ENCODE measurements at regions not wholly inside any gene's neighbourhood (a gene's known extent, or its start where the extent isn't known, plus 50 kb on each side); places are given as distances from the start of the nearest gene placed in this dataset.

GRCh38 chr16:85170066-85170491 lies 57.8 kb upstream of the CIBAR2 start (continued):
- TF ChIP-seq KLF12 (CRISPR knock-in tag; IDR thresholded peaks at IDR 0.05; ENCODE audit: borderline replicate concordance), result peak; percentile 54; the same call in 1 of the 2 replicates
- TF ChIP-seq ZNF232 (CRISPR knock-in tag; IDR thresholded peaks at IDR 0.05; ENCODE audit: borderline replicate concordance), result peak; percentile 70; the same call in 1 of the 2 replicates
- peak; percentile 16; the same call in 1 of the 2 replicates for TF ChIP-seq MEIS2 (CRISPR knock-in tag; IDR thresholded peaks at IDR 0.05)
- TF ChIP-seq ZFX (CRISPR knock-in tag; IDR thresholded peaks at IDR 0.05; ENCODE audit: low read depth), result peak; percentile 20; the same call in 1 of the 2 replicates
- no peak for TF ChIP-seq MTF2 (CRISPR knock-in tag; IDR thresholded peaks at IDR 0.05; ENCODE audit: borderline replicate concordance)
- peak; percentile 44; the same call in 1 of the 2 replicates for TF ChIP-seq ZFY (CRISPR knock-in tag; IDR thresholded peaks at IDR 0.05)

- H3K79me2 ChIP-seq (ENCODE audit: insufficient read depth, low read length), result peaks cover 6% of the 10 kb centered on the region
- POLR2A ChIA-PET, result interaction anchor here (1.4 to 6.6 kb wide), 3 partner anchors 11 to 34 kb away, joined by 4 to 34 read pairs (median 16); no protein-coding TSS in a partner anchor
- DNase-seq (ENCODE audit: low spot score), result no peak
- TF ChIP-seq IKZF1 (IDR thresholded peaks at IDR 0.05), result no peak
- no peak for TF ChIP-seq TEAD3 (CRISPR knock-in tag; optimal IDR thresholded peaks at IDR 0.05; ENCODE audit: borderline replicate concordance)
- TF ChIP-seq ARNTL (CRISPR knock-in tag; IDR thresholded peaks at IDR 0.05), result no peak
- TF ChIP-seq KDM3A (CRISPR knock-in tag; IDR thresholded peaks at IDR 0.05; ENCODE audit: low read depth), result no peak
- TF ChIP-seq ZFP36L2 (CRISPR knock-in tag; IDR thresholded peaks at IDR 0.05), result no peak
- TF ChIP-seq ETV5 (CRISPR knock-in tag; IDR thresholded peaks at IDR 0.05; ENCODE audit: borderline replicate concordance), result peak; percentile 12; the same call in 1 of the 2 replicates
- TF ChIP-seq HOXA7 (CRISPR knock-in tag; IDR thresholded peaks at IDR 0.05), result no peak
- TF ChIP-seq PPARG (CRISPR knock-in tag; conservative IDR thresholded peaks at IDR 0.05), result no peak
- no peak for TF ChIP-seq ATF6 (CRISPR knock-in tag; conservative IDR thresholded peaks at IDR 0.05)
- no peak for TF ChIP-seq DRAP1 (CRISPR knock-in tag; IDR thresholded peaks at IDR 0.05)
- no peak for TF ChIP-seq ZNF280B (CRISPR knock-in tag; IDR thresholded peaks at IDR 0.05; ENCODE audit: borderline replicate concordance)
- no peak for TF ChIP-seq ZNF512 (CRISPR knock-in tag; IDR thresholded peaks at IDR 0.05)
- TF ChIP-seq ZNF292 (CRISPR knock-in tag; IDR thresholded peaks at IDR 0.05; ENCODE audit: borderline replicate concordance, low read depth), result no peak
- no peak for TF ChIP-seq FOXC1 (CRISPR knock-in tag; IDR thresholded peaks at IDR 0.05; ENCODE audit: borderline replicate concordance)
Observed at GRCh38 chr16:85170590-85171003, 58.3 kb upstream of the CIBAR2 start.

More at GRCh38 chr16:85170590-85171003, 58.3 kb upstream of the CIBAR2 start:
- peaks cover 90% of the 10 kb centered on the region for H3K4me1 ChIP-seq (ENCODE audit: insufficient read depth, low read length)
- H3K27me3 ChIP-seq (ENCODE audit: control insufficient read depth in 1 of 2, insufficient read depth in 2 of 2, low read length in 2 of 2), result peaks cover 13 to 42% of the 10 kb centered on the region in 2 experiments
- H3K4me2 ChIP-seq (ENCODE audit: low read depth, low read length), result peak overlapping the region; percentile 90
- CTCF ChIA-PET (ENCODE audit: low intra/inter-chr PET ratio, low total read pairs), result no interaction called here
- intact Hi-C loops (cut with micrococcal nuclease; ENCODE audit: unreplicated experiment), result loop anchor here (5.0 kb wide), 1 partner anchor 53 kb away; no protein-coding TSS in a partner anchor
- no peaks in the 10 kb centered on the region for H3K9me3 ChIP-seq (ENCODE audit: low read length)
- no peak overlapping the region for H3K9ac ChIP-seq (ENCODE audit: insufficient read depth, low read depth, low read length)
- no peaks in the 10 kb centered on the region for H3K36me3 ChIP-seq (replicated peaks in 1 of 2; ENCODE audit: control insufficient read depth in 1 of 2, insufficient read depth in 2 of 2, low read length in 2 of 2)
- no peak overlapping the region for H2AFZ ChIP-seq (ENCODE audit: low read length)
- in situ Hi-C loops (cut with HindIII; ENCODE audit: extremely low pct_ligation_motif_present, low pct_unique_long_range_greater_than_20kb), result no loop called here
- peak overlapping the region in 2 of 3 experiments; percentile 53 to 72; a peak in 2 of 6 replicates for H3K4me3 ChIP-seq (replicated peaks in 1 of 3; ENCODE audit: insufficient read depth in 1 of 3, low read depth in 2 of 3, low read length in 3 of 3)
- no TSS peak for BruUV-seq (replicated peaks)
- FAIRE-seq (no peak), ATAC-seq (no peak)
- 46% methylated on average over 8 of the region's 23 CpGs for WGBS (ENCODE audit: low lambda C conversion rate)
- no peak overlapping the region for H3K27ac ChIP-seq (ENCODE audit: extremely low read length, insufficient read depth, low read length)
- H4K20me1 ChIP-seq (ENCODE audit: insufficient read depth, low read length), result peaks cover 29% of the 10 kb centered on the region; the same call in 1 of the 2 replicates
